ENCODE measurements at regions not wholly inside any gene's neighbourhood (a gene's known extent, or its start where the extent isn't known, plus 50 kb on each side); places are given as distances from the start of the nearest gene placed in this dataset.

- Mint-ChIP-seq H3K4me1 (no peaks in the 10 kb centered on the region), H3K27me3 (ENCODE audit: low read depth) (no peaks in the 10 kb centered on the region)
- H3K9ac ChIP-seq (ENCODE audit: extremely low read depth, insufficient read length, low read length): no peak overlapping the region
Measured at GRCh38 chr5:143515829-143516228, 112.3 kb upstream of the NR3C1 start.

More at GRCh38 chr5:143515829-143516228, 112.3 kb upstream of the NR3C1 start:
- Histone ChIP-seq H2AK5ac (ENCODE audit: insufficient read length, low read length) (no peak overlapping the region), H3T11ph (ENCODE audit: low read length) (no peak overlapping the region), H3K23me2 (ENCODE audit: insufficient read length, low read depth, low read length, poor library complexity, severe bottlenecking) (no peaks in the 10 kb centered on the region), H3K18ac (ENCODE audit: insufficient read length, low read depth, low read length) (no peak overlapping the region), H2BK20ac (ENCODE audit: low read depth, low read length, poor library complexity, severe bottlenecking) (no peak overlapping the region), H2BK120ac (ENCODE audit: low read depth, low read length, poor library complexity, severe bottlenecking) (no peak overlapping the region), H3K9me3 (ENCODE audit: control insufficient read depth, low read depth, low read length) (no peaks in the 10 kb centered on the region), H4K91ac (ENCODE audit: insufficient read length, low read depth, low read length) (no peak overlapping the region), H3K4me1 (ENCODE audit: insufficient read depth, low read length) (no peaks in the 10 kb centered on the region), H4K20me1 (ENCODE audit: control insufficient read depth, insufficient read depth, insufficient read length) (no peaks in the 10 kb centered on the region), H4K5ac (ENCODE audit: insufficient read length, low read depth, low read length) (no peak overlapping the region), H3K14ac (ENCODE audit: insufficient read depth, low read length) (no peak overlapping the region; the same call in 1 of the 2 replicates), H2BK12ac (ENCODE audit: insufficient read length, low read depth, low read length) (no peak overlapping the region), H2BK5ac (ENCODE audit: insufficient read length, low read length) (no peak overlapping the region), H3K4ac (ENCODE audit: low read depth, low read length) (no peak overlapping the region), H2BK15ac (ENCODE audit: low read depth, low read length) (no peak overlapping the region), H2AFZ (ENCODE audit: low read length) (no peak overlapping the region), H3K23ac (ENCODE audit: insufficient read length, low read depth, low read length) (no peak overlapping the region), H3K27me3 (ENCODE audit: insufficient read depth, low read length) (no peaks in the 10 kb centered on the region), H3K56ac (ENCODE audit: insufficient read length, low read depth, low read length) (no peak overlapping the region), H3K79me2 (ENCODE audit: insufficient read depth, low read length) (no peaks in the 10 kb centered on the region), H3K4me2 (ENCODE audit: insufficient read depth, insufficient read length, low read length) (no peak overlapping the region), H4K8ac (replicated peaks; ENCODE audit: insufficient read length, low read depth, low read length) (no peak overlapping the region), H3K79me1 (ENCODE audit: insufficient read depth, low read depth, low read length, poor library complexity, severe bottlenecking) (no peaks in the 10 kb centered on the region), H3K27ac (ENCODE audit: insufficient read length, low read depth, low read length) (no peak overlapping the region)
- Mint-ChIP-seq H3K27ac (no peak overlapping the region), H3K4me3 (no peak overlapping the region), H3K36me3 (ENCODE audit: insufficient read depth in 1 of 3, low read depth in 3 of 3) (no peaks in the 10 kb centered on the region), H3K9me3 (no peaks in the 10 kb centered on the region)
- WGBS (ENCODE audit: extremely low coverage, insufficient read length, low lambda C conversion rate): no CpG with 5 or more reads among the region's 5 CpGs
- TF ChIP-seq CTCF (conservative IDR thresholded peaks at IDR 0.05): no peak
- no peak for DNase-seq

Data from H9 (cell line).